Adipocyte (in vitro differentiated cells): ENCODE measurements at regions not wholly inside any gene's neighbourhood (a gene's known extent, or its start where the extent isn't known, plus 50 kb on each side); places are given as distances from the start of the nearest gene placed in this dataset.

Experiments
- DNase-seq: peaks from one replicate; pipeline ENCODE4 v3.0.0-alpha.2; 2015; ENCODE audit warnings: low read depth
- H3K27me3 ChIP-seq: replicated peaks from 2 replicates; pipeline ENCODE4 v1.7.0; 2013; ENCODE audit warnings: mild to moderate bottlenecking, low read length, moderate library complexity; ENCODE audit not compliant: control insufficient read depth, insufficient read depth
- H3K36me3 ChIP-seq: 2 replicates; pipeline ENCODE4 v1.7.0; 2013; ENCODE audit warnings: low read length, mild to moderate bottlenecking, moderate library complexity; ENCODE audit not compliant: control insufficient read depth, insufficient read depth, severe bottlenecking
- H3K4me1 ChIP-seq: 2 replicates; pipeline ENCODE4 v1.7.0; 2013; ENCODE audit warnings: mild to moderate bottlenecking, low read length, moderate library complexity; ENCODE audit not compliant: control insufficient read depth, insufficient read depth
- H3K4me3 ChIP-seq: 2 replicates; pipeline ENCODE4 v1.7.0; 2013; ENCODE audit warnings: mild to moderate bottlenecking, low read length, moderate library complexity
- H3K9ac ChIP-seq: 2 replicates; pipeline ENCODE4 v1.7.0; 2013; ENCODE audit warnings: mild to moderate bottlenecking, low read length, moderate library complexity
- H3K9me3 ChIP-seq: 2 replicates; pipeline ENCODE4 v1.7.0; 2013; ENCODE audit warnings: mild to moderate bottlenecking, low read length, moderate library complexity; ENCODE audit not compliant: control insufficient read depth

GRCh38 chr2:118481299-118481698 lies 366.1 kb downstream of the EN1 start:
- no peak for DNase-seq
- no peaks in the 10 kb centered on the region for H3K36me3 ChIP-seq
- peaks cover 19% of the 10 kb centered on the region for H3K27me3 ChIP-seq
- no peaks in the 10 kb centered on the region for H3K4me1 ChIP-seq
- H3K9ac ChIP-seq, result no peak overlapping the region
- H3K4me3 ChIP-seq, result no peak overlapping the region
- H3K9me3 ChIP-seq, result no peaks in the 10 kb centered on the region

GRCh38 chr2:118479020-118479419 lies 368.4 kb downstream of the EN1 start:
- Histone ChIP-seq H3K27me3 (peaks cover 19% of the 10 kb centered on the region), H3K4me1 (no peaks in the 10 kb centered on the region), H3K9me3 (no peaks in the 10 kb centered on the region), H3K36me3 (no peaks in the 10 kb centered on the region), H3K9ac (no peak overlapping the region), H3K4me3 (no peak overlapping the region)
- DNase-seq, result no peak

GRCh38 chr2:118477111-118477862 lies 370.2 kb downstream of the EN1 start:
- Histone ChIP-seq H3K27me3 (peaks cover 7% of the 10 kb centered on the region), H3K9ac (no peak overlapping the region), H3K4me1 (no peaks in the 10 kb centered on the region), H3K4me3 (no peak overlapping the region), H3K36me3 (no peaks in the 10 kb centered on the region), H3K9me3 (no peaks in the 10 kb centered on the region)
- no peak for DNase-seq

GRCh38 chr2:118475622-118476205 lies 371.7 kb downstream of the EN1 start:
- Histone ChIP-seq H3K4me1 (no peaks in the 10 kb centered on the region), H3K9ac (no peak overlapping the region), H3K27me3 (peaks cover 7% of the 10 kb centered on the region), H3K36me3 (no peaks in the 10 kb centered on the region), H3K4me3 (no peak overlapping the region), H3K9me3 (no peaks in the 10 kb centered on the region)
- no peak for DNase-seq

GRCh38 chr2:118474541-118474920 lies 372.9 kb downstream of the EN1 start:
- peaks cover 5% of the 10 kb centered on the region for H3K27me3 ChIP-seq
- no peaks in the 10 kb centered on the region for H3K9me3 ChIP-seq
- DNase-seq, result no peak

GRCh38 chr2:118473846-118474540 lies 373.5 kb downstream of the EN1 start:
- no peak for DNase-seq
- no peaks in the 10 kb centered on the region for H3K4me1 ChIP-seq
- no peak overlapping the region for H3K9ac ChIP-seq
- H3K9me3 ChIP-seq, result no peaks in the 10 kb centered on the region
- no peaks in the 10 kb centered on the region for H3K36me3 ChIP-seq
- no peak overlapping the region for H3K4me3 ChIP-seq
- peaks cover 8% of the 10 kb centered on the region for H3K27me3 ChIP-seq

More at GRCh38 chr2:118474541-118474920, 372.9 kb downstream of the EN1 start:
- Histone ChIP-seq H3K4me3 (no peak overlapping the region), H3K9ac (no peak overlapping the region), H3K36me3 (no peaks in the 10 kb centered on the region), H3K4me1 (no peaks in the 10 kb centered on the region)

- Histone ChIP-seq H3K4me1 (no peaks in the 10 kb centered on the region), H3K9me3 (no peaks in the 10 kb centered on the region), H3K36me3 (no peaks in the 10 kb centered on the region), H3K27me3 (peaks cover 11% of the 10 kb centered on the region), H3K9ac (no peak overlapping the region), H3K4me3 (no peak overlapping the region)
- DNase-seq, result no peak
Measured at GRCh38 chr2:118473241-118473640, 374.2 kb downstream of the EN1 start.

- Histone ChIP-seq H3K36me3 (no peaks in the 10 kb centered on the region), H3K9me3 (no peaks in the 10 kb centered on the region), H3K27me3 (peaks cover 8% of the 10 kb centered on the region), H3K4me3 (no peak overlapping the region), H3K9ac (no peak overlapping the region), H3K4me1 (no peaks in the 10 kb centered on the region)
- DNase-seq, result no peak
Measured at GRCh38 chr2:118470297-118470696, 377.2 kb downstream of the EN1 start.

GRCh38 chr2:118469103-118469502 lies 378.3 kb downstream of the EN1 start:
- no peak overlapping the region for H3K9ac ChIP-seq
- no peaks in the 10 kb centered on the region for H3K9me3 ChIP-seq
- H3K27me3 ChIP-seq, result peaks cover 8% of the 10 kb centered on the region
- H3K36me3 ChIP-seq, result no peaks in the 10 kb centered on the region
- no peak for DNase-seq
- no peak overlapping the region for H3K4me3 ChIP-seq
- H3K4me1 ChIP-seq, result no peaks in the 10 kb centered on the region

- H3K4me3 ChIP-seq, result no peak overlapping the region
- H3K9ac ChIP-seq, result no peak overlapping the region
- no peaks in the 10 kb centered on the region for H3K36me3 ChIP-seq
- no peaks in the 10 kb centered on the region for H3K9me3 ChIP-seq
- peaks cover 8% of the 10 kb centered on the region for H3K27me3 ChIP-seq
- H3K4me1 ChIP-seq, result no peaks in the 10 kb centered on the region
- no peak for DNase-seq
Measured at GRCh38 chr2:118464546-118465265, 376.4 kb downstream of the INSIG2 start.

- H3K9ac ChIP-seq, result no peak overlapping the region
- H3K27me3 ChIP-seq, result peaks cover 5% of the 10 kb centered on the region
- no peak overlapping the region for H3K4me3 ChIP-seq
- DNase-seq, result no peak
- no peaks in the 10 kb centered on the region for H3K9me3 ChIP-seq
- no peaks in the 10 kb centered on the region for H3K36me3 ChIP-seq
- H3K4me1 ChIP-seq, result no peaks in the 10 kb centered on the region
Measured at GRCh38 chr2:118464046-118464445, 375.8 kb downstream of the INSIG2 start.
